T-helper 1 cell (primary cell): ENCODE measurements at regions not wholly inside any gene's neighbourhood (a gene's known extent, or its start where the extent isn't known, plus 50 kb on each side); places are given as distances from the start of the nearest gene placed in this dataset.

Experiments
- DNase-seq, 5 donors: peaks; one replicate each; pipeline ENCODE4 v3.0.0-alpha.2; 2012 to 2020

DNA sequence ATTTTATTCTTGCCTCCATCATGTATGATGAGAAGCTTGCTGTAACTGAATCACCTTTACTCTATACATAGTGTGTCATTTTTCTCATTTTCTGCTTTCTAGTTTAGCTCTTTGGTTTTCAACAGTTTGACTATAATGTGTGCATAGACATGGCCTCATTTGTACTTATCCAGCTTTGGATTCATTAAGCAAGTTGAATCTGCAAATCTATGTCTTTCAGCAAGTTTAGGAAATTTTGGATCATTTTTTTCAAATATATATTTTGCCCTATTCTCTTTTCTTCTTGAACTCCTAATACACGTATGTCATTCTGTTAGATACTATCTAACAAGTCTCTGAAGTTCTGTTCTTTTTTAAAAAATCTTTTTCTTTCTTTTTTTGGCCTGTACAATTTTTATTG is 57.8 kb downstream of the PRLHR start:
- DNase-seq, result no peak

- DNase-seq, result no peak
Observed at GRCh38 chr10:118534136-118534535, 61.3 kb downstream of the PRLHR start.

DNA sequence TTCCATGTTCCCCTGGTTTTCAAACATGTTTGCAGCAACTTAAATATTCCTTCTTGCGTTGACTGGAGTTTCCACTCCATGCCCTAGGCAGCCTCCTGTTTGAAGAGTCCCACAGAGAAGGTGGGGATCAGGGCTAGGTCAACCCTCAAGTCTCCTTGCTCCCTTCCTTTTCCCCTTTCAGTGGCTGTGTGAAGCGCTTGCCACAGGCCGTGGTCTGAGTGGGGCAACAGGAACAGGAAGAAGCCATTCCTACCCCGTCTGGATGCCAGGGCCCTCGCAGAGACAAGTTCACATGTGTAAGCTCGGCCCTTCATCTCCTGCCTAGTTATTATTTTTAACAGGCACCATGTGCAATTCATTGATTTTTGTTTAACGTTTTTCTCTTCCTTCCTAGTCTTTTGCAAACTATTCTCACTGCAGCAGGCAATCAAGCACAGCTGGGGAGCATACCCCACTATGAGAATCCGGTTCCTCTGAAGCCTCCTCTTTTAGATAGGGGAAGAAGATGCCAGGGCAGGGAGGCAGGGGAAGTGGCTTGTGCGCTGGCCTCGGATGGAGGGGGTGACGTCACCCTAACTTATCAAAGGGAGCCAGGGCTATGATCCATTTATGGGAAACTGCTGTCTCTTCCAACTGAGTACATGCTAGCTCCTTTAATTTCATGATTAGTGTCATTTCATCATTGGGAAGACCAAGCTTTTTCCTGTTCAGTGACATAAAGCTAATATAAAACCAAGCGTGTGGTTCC is 64.2 kb downstream of the PRLHR start:
- DNase-seq, result no peak

DNA sequence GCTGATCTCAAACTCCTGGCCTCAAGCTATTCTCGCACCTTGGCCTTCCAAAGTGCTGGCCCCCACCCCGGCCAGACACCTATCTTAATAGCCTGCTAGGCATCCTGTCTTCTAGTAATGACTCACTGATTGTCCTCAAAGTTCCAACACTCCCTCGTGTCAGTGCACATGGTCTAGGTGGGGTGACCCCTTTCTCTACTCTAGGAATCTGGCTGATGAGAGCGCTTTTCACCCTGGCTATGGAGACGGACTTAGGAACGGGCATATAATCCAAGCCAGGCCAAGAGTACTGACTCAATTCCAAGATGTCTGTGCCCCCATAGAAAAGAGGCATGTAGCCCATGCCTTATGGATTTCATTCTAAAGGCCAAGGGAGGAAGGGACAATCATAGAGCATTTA is 67.0 kb downstream of the PRLHR start:
- DNase-seq, result no peak

DNA sequence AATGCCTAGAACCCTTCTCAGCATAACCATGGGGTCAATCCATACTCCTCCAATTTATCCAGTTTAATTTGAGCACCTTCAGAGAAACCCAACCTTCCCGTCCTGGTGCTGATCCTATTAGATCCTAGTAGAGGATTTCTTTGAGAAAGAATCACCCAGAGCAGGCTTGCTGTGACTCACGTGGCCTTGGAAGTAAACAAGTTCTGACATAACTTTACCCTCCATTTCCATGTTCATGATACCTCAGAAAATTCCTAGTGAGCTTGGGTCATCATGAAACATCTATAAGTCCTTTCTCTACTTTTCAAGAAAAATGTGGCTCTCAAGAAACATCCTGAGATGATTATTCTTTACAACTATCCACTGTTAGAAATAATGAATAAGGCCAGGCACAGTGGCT is 71.7 kb downstream of the PRLHR start:
- DNase-seq, result no peak

DNA sequence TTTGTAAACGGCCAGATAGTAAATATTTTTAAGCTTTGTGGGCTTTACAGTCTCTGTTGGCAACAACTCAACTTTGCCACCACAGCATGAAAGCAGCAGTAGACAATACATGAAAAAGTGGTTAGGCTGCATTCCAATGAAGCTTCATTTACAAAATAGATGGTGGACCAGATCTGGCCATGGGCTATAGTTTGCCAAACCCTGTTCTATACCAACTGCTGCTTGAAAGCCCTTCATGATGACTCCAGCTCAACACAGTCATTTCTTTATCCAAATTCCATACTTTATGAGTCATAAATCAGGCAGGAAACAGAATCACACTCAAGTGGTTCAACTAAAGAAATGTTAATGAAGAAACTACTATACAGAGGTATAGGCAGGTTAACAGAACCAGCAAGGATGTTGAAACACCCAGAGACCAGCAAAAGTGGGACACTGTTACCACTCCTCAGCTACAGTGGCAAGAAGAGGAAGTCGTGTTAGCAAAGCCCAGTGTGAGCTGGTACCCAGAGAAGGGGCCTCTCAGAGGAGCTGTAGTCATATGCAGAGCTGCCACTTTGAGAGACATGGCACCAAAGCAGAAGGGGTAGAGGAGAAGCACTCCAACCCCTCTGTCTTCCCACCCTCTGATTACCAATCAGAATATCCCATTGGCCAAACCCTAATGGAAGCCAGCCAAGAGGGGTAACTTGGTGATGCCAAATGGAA is 72.5 kb downstream of the PRLHR start:
- DNase-seq, result peak in 1 of 5 donors; percentile 52

DNA sequence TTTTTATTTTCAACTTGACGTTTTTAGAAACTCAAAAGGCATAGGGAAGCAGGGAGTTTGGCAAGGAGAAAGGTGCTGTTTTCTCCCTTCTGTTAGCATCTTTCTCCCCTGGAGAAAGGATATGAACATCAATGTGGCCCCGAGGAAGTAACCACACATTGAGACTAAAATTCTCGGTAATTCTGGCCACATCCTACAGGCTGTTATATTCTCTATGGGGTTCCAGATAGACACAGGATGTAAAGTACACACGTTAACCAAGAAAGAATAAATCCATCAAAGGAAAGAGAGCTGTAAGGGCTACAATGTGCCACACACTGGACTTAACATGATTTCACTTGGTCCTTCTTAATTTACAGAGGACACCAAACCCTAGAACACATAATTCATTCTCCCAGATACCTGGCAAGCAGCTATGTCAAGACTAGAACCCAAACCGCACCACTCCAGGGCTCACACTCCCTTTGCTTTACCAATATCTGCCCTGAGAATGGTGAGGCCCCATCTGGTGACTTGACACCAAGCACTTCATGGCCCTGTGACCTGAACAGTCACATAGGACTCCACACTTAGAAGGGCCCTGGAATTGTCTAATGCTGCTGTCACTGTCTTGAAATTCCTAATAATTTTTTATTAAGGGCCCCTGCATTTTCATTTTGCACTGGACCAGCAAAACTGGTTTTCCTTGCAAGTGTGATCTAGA is 73.9 kb downstream of the PRLHR start:
- peak in 1 of 5 donors; percentile 68 for DNase-seq

DNA sequence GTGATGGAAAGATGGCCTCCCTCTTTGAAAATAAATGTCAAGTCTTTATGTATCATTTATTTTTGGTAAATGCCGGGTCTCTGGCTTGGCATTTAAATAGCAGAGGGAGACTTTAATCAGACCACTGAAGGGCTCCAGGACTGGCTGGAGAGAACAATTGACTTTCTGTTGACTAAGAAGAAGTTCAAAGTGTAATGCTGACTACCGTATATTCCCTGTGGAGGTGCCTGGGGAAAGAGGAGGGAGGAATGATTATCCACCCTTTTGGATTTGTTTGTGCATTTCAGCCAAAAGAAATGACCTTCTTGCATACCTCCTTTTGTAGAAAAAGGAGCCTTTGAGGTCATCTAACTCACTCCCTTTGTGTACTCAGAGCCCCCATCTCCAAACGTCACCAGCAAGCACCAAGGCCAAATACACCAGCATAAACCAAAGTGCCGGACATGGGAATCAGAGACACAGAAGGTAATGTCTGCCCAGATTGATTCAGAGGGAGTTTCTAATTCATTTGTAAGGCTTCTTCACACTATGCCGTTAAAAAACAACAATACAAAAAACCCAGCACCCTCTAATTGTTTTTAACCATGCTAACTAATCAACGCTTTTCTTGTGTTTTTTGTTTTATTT is 75.2 kb downstream of the PRLHR start:
- no peak for DNase-seq

DNA sequence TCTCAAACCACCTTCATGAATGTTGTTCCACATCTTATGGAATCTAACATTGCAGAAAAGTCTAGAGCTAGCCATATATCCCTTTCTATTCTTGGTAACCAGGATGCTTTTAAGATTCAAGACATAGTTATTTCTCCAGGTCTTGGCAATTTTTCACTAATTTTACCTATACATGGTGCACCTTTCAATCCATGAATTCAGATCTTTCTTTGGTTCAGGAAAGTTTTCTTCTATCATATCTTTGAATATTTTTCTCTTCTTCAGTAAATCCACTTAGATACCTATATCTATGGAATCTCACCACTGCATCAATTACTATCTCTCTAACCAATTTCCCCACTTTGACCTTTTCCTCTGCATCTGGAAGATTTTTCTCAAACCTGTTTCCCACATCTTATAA is 77.4 kb downstream of the PRLHR start:
- no peak for DNase-seq

DNA sequence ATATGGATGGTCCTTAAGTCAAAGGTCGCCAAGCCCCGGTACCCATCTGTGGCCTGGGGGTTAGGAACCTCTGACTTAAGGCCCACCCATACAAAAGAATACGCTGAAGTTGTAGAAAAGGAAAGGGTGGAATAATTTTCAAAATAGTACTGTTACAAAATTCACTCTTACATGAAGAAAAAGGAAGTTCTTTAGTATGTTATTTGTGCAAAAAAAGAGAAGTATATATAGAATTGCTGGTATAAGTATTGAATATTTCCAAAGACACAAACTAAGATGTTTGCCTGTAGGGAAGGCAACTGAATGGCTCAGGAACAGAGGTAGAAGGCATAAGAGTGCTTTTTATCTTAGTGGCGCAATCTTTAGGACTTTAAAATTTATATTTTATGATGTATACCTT is 78.7 kb downstream of the PRLHR start:
- no peak for DNase-seq

- DNase-seq, result no peak
Observed at GRCh38 chr10:118513174-118513573, 82.3 kb downstream of the PRLHR start.

- no peak for DNase-seq
Observed at GRCh38 chr10:118511711-118512110, 83.7 kb downstream of the PRLHR start.

DNA sequence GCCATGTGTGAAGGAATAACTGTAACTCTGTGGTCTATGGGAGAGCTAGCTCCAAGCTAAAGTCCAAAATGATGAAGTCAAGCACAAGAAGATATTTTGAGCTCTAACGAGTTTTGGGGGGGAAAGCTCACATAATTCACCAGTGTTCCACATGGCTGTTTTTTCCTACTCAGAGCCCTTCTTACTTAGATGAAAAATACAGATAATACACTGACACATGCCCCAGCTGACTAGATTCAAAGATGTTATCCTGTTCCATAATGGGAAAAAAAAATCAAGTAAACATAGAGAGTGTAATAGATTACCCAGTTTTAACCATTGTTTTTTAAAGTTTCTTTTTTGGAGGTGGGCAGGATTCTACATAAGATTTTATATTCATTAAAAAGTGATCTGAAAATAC is 86.6 kb downstream of the PRLHR start:
- DNase-seq, result no peak

GRCh38 chr10:118508355-118508754 is 87.1 kb downstream of the PRLHR start:
- DNase-seq, result no peak

DNA sequence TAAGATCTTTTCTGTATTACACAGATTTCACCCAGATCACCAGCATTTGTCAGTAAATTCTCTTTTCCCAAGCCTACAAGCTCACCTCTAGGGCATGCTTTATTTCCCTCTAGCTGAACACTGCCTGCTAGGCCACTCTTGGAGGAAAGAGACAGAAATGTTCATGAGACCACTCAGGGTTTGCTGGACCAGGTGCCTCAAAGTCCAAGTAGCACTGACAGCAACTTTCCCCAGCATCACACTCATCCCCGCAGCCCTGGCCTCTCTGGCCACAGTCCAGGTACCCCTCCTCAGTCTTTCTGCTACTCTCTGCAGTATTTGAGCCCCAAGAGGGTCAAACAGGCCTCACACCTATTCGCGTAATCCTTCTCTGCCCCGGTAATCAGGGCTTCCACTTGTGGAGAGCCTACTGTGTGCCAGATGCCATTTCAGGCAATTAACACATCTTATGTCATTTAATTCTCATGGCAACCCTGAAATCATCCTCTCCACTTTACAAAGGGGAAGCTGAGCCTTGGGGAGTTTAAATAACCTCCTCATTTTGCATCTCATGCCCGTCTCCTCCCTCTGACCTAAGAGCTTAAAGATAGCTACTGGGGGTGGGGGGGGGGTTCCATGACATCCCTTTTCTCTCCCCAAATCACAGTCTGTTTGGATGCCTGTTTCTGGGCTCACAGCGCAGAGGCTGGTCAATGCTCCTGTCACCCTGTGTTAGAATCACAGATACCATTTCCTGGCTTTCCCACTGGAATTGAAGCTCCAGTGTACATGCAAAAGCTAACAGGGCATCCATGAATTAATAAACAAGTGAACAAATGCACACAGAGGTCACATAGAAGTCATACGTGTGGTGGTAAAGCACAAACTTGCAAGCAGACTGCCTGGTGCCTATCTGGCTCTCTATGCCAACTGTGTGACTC is 88.5 kb downstream of the PRLHR start:
- DNase-seq, result no peak

GRCh38 chr10:118505363-118505762 is 90.1 kb downstream of the PRLHR start:
- no peak for DNase-seq

GRCh38 chr10:118504467-118505205 is 90.8 kb downstream of the PRLHR start:
- DNase-seq, result no peak

GRCh38 chr10:118504044-118504443 is 91.4 kb downstream of the PRLHR start:
- no peak for DNase-seq

DNA sequence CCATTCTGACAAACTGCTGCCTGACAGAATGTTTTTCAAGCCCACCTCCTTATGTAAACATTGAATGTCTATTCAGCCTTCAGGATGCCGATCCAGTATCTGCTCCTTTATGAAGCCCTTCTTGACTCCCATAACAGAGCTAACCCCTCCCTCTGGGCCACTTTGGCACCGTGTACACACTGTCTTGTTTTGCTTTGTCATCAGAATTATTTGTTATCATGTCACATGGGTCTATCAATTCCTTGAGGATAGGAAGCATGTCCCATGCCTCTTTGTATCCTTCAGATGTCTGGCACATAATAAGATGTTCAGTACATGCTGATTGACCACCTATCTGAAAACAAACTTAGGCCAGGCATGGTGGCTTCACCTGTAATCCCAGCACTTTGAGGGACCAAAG is 92.3 kb downstream of the PRLHR start:
- DNase-seq, result no peak

GRCh38 chr10:118501637-118502440 is 93.6 kb downstream of the PRLHR start:
- no peak for DNase-seq

- no peak for DNase-seq
Observed at GRCh38 chr10:118501171-118501570, 94.3 kb downstream of the PRLHR start.
